ENCODE measurements at regions not wholly inside any gene's neighbourhood (a gene's known extent, or its start where the extent isn't known, plus 50 kb on each side); places are given as distances from the start of the nearest gene placed in this dataset.

DNA sequence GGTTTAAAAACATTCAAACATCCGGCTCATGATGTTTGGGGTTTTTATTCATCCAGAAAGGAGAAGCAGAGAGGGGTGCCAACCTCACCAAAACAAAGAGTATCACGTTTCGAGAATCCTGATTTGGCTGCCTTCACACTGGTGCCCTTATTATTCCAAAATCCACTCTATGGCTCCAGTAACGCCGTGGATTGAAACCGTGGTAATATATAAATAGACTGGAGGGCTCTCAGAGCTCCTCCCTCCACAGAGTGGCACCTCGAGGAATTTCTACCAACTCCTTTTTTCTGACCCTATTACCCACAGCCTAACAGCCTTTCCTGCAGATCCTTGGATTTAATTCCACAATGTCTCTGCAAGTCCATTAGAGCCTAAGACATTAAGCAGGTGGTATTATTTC is 353.6 kb downstream of the CRPPA start:
- H3K4me3 ChIP-seq (ENCODE audit: low read length) = no peak overlapping the region
- peak; percentile 51 for DNase-seq
- peak overlapping the region; percentile 83 for H3K27ac ChIP-seq (ENCODE audit: low read length)

GRCh38 chr7:16066805-16067459 is 354.4 kb downstream of the CRPPA start:
- Histone ChIP-seq H3K27me3 (ENCODE audit: control insufficient read depth, insufficient read depth, low read length) (no peaks in the 10 kb centered on the region), H3K36me3 (ENCODE audit: control insufficient read depth, insufficient read depth, low read length) (no peaks in the 10 kb centered on the region), H3K4me3 (ENCODE audit: low read length) (no peak overlapping the region), H3K27ac (ENCODE audit: low read length) (peak overlapping the region; percentile 83), H3K4me1 (ENCODE audit: control insufficient read depth, insufficient read depth, low read length) (peaks cover 16% of the 10 kb centered on the region), H3K9me3 (replicated peaks; ENCODE audit: control insufficient read depth, low read depth, low read length) (no peaks in the 10 kb centered on the region)
- DNase-seq = peak; percentile 86
- WGBS (ENCODE audit: insufficient coverage) = no CpG with 5 or more reads among the region's 5 CpGs

More for the DNA sequence above, 353.6 kb downstream of the CRPPA start:
- Histone ChIP-seq H3K9me3 (replicated peaks; ENCODE audit: control insufficient read depth, low read depth, low read length) (no peaks in the 10 kb centered on the region), H3K27me3 (ENCODE audit: control insufficient read depth, insufficient read depth, low read length) (no peaks in the 10 kb centered on the region), H3K4me1 (ENCODE audit: control insufficient read depth, insufficient read depth, low read length) (peaks cover 14% of the 10 kb centered on the region), H3K36me3 (ENCODE audit: control insufficient read depth, insufficient read depth, low read length) (no peaks in the 10 kb centered on the region)
- no CpG with 5 or more reads among the region's 7 CpGs for WGBS (ENCODE audit: insufficient coverage)

DNA sequence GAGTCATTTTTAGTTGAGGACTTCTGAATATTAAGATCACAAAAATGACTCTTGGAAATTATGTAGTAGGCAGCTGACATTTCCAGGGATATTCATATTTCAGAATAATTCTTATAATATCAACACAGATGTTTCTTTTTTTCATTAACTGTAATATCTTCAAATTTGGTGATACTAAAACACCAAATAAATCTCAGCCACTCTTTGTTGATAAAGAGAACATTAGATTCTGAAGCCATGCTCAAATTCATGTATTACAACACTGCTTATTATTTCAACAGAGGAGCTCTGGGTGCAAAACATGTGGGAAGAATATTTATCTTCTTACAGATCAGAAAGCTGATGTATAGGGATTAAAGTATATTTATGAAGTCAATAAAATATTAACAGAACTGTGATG is 355.4 kb downstream of the CRPPA start:
- Histone ChIP-seq H3K9me3 (replicated peaks; ENCODE audit: control insufficient read depth, low read depth, low read length) (no peaks in the 10 kb centered on the region), H3K4me3 (ENCODE audit: low read length) (no peak overlapping the region), H3K27me3 (ENCODE audit: control insufficient read depth, insufficient read depth, low read length) (no peaks in the 10 kb centered on the region), H3K36me3 (ENCODE audit: control insufficient read depth, insufficient read depth, low read length) (no peaks in the 10 kb centered on the region), H3K27ac (ENCODE audit: low read length) (peak overlapping the region; percentile 92), H3K4me1 (ENCODE audit: control insufficient read depth, insufficient read depth, low read length) (peaks cover 17% of the 10 kb centered on the region)
- DNase-seq = no peak

- Histone ChIP-seq H3K4me3 (ENCODE audit: low read length) (peak overlapping the region; percentile 26), H3K36me3 (ENCODE audit: control insufficient read depth, insufficient read depth, low read length) (no peaks in the 10 kb centered on the region), H3K4me1 (ENCODE audit: control insufficient read depth, insufficient read depth, low read length) (peaks cover 17% of the 10 kb centered on the region), H3K27me3 (ENCODE audit: control insufficient read depth, insufficient read depth, low read length) (no peaks in the 10 kb centered on the region), H3K9me3 (replicated peaks; ENCODE audit: control insufficient read depth, low read depth, low read length) (no peaks in the 10 kb centered on the region), H3K27ac (ENCODE audit: low read length) (peak overlapping the region; percentile 92)
- peak; percentile 85 for DNase-seq
- 21% methylated on average over 8 of the region's 16 CpGs for WGBS (ENCODE audit: insufficient coverage)
These were observed 357.3 kb downstream of the CRPPA start for GRCh38 chr7:16063716-16064675.

GRCh38 chr7:16063221-16063620 is 358.1 kb downstream of the CRPPA start:
- Histone ChIP-seq H3K27ac (ENCODE audit: low read length) (peak overlapping the region; percentile 92), H3K27me3 (ENCODE audit: control insufficient read depth, insufficient read depth, low read length) (no peaks in the 10 kb centered on the region), H3K9me3 (replicated peaks; ENCODE audit: control insufficient read depth, low read depth, low read length) (no peaks in the 10 kb centered on the region), H3K4me3 (ENCODE audit: low read length) (no peak overlapping the region), H3K4me1 (ENCODE audit: control insufficient read depth, insufficient read depth, low read length) (peaks cover 17% of the 10 kb centered on the region), H3K36me3 (ENCODE audit: control insufficient read depth, insufficient read depth, low read length) (no peaks in the 10 kb centered on the region)
- DNase-seq = peak; percentile 86
- WGBS (ENCODE audit: insufficient coverage) = no CpG with 5 or more reads among the region's 2 CpGs

DNA sequence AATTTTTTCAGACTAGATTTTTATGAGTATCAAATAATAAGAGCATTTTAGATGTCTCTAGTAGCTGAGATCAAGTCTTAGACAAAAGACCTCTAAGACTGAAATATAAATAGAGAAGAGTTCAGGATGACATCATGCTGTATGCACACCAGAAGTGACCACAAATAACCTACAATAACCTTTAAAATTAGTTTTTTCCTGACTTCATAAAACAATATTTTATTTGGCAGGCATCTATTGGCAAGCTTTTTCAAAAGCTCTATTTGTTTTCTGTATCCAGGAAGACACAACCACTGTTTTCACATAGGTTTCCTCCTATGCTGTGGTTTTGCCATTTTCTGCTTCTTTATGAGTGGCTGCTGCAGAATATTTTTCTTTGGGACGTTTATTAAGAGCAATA is 359.1 kb downstream of the CRPPA start:
- DNase-seq = peak; percentile 92
- WGBS (ENCODE audit: insufficient coverage) = no CpG with 5 or more reads among the region's 1 CpG

GRCh38 chr7:16061630-16062029 is 359.7 kb downstream of the CRPPA start:
- no peaks in the 10 kb centered on the region for H3K36me3 ChIP-seq (ENCODE audit: control insufficient read depth, insufficient read depth, low read length)
- peak overlapping the region; percentile 92 for H3K27ac ChIP-seq (ENCODE audit: low read length)
- no peak overlapping the region for H3K4me3 ChIP-seq (ENCODE audit: low read length)
- DNase-seq = no peak
- H3K27me3 ChIP-seq (ENCODE audit: control insufficient read depth, insufficient read depth, low read length) = no peaks in the 10 kb centered on the region
- H3K4me1 ChIP-seq (ENCODE audit: control insufficient read depth, insufficient read depth, low read length) = peaks cover 11% of the 10 kb centered on the region
- no CpG with 5 or more reads among the region's 1 CpG for WGBS (ENCODE audit: insufficient coverage)
- H3K9me3 ChIP-seq (replicated peaks; ENCODE audit: control insufficient read depth, low read depth, low read length) = no peaks in the 10 kb centered on the region

More for the DNA sequence above, 359.1 kb downstream of the CRPPA start:
- no peaks in the 10 kb centered on the region for H3K9me3 ChIP-seq (replicated peaks; ENCODE audit: control insufficient read depth, low read depth, low read length)
- no peaks in the 10 kb centered on the region for H3K36me3 ChIP-seq (ENCODE audit: control insufficient read depth, insufficient read depth, low read length)
- H3K4me3 ChIP-seq (ENCODE audit: low read length) = no peak overlapping the region
- H3K4me1 ChIP-seq (ENCODE audit: control insufficient read depth, insufficient read depth, low read length) = peaks cover 14% of the 10 kb centered on the region
- no peaks in the 10 kb centered on the region for H3K27me3 ChIP-seq (ENCODE audit: control insufficient read depth, insufficient read depth, low read length)
- H3K27ac ChIP-seq (ENCODE audit: low read length) = peak overlapping the region; percentile 92

DNA sequence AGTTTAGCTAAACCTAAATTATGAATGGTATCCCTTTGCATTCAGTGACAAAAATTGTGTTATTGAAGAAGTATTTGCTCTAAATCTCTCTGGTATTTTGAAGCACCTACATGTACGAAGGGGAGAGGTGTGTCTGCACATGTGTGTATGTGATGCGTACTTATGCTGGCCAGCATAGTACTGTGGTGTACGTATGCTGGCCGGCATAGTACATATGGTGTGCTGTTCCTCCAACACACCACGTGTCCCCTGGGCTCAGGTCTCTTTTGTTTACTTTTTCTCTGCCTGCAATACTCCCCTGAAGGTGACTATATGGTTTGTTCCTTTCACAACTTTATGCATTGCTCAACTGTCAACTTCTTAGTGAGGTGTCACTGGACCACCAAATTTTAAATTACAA is 360.3 kb downstream of the CRPPA start:
- WGBS (ENCODE audit: insufficient coverage) = 93% methylated on average over 2 of the region's 5 CpGs
- Histone ChIP-seq H3K4me1 (ENCODE audit: control insufficient read depth, insufficient read depth, low read length) (peaks cover 11% of the 10 kb centered on the region), H3K36me3 (ENCODE audit: control insufficient read depth, insufficient read depth, low read length) (no peaks in the 10 kb centered on the region), H3K9me3 (replicated peaks; ENCODE audit: control insufficient read depth, low read depth, low read length) (no peaks in the 10 kb centered on the region), H3K27ac (ENCODE audit: low read length) (no peak overlapping the region), H3K4me3 (ENCODE audit: low read length) (no peak overlapping the region), H3K27me3 (ENCODE audit: control insufficient read depth, insufficient read depth, low read length) (no peaks in the 10 kb centered on the region)
- DNase-seq = no peak

- Histone ChIP-seq H3K4me1 (ENCODE audit: control insufficient read depth, insufficient read depth, low read length) (peaks cover 11% of the 10 kb centered on the region), H3K27ac (ENCODE audit: low read length) (no peak overlapping the region), H3K36me3 (ENCODE audit: control insufficient read depth, insufficient read depth, low read length) (no peaks in the 10 kb centered on the region), H3K27me3 (ENCODE audit: control insufficient read depth, insufficient read depth, low read length) (no peaks in the 10 kb centered on the region), H3K4me3 (ENCODE audit: low read length) (no peak overlapping the region), H3K9me3 (replicated peaks; ENCODE audit: control insufficient read depth, low read depth, low read length) (no peaks in the 10 kb centered on the region)
- DNase-seq = no peak
These were observed 360.8 kb downstream of the CRPPA start for GRCh38 chr7:16060502-16060901.

- peaks cover 4% of the 10 kb centered on the region for H3K4me1 ChIP-seq (ENCODE audit: control insufficient read depth, insufficient read depth, low read length)
- H3K27ac ChIP-seq (ENCODE audit: low read length) = no peak overlapping the region
- DNase-seq = peak; percentile 66
- no peaks in the 10 kb centered on the region for H3K36me3 ChIP-seq (ENCODE audit: control insufficient read depth, insufficient read depth, low read length)
- no peaks in the 10 kb centered on the region for H3K9me3 ChIP-seq (replicated peaks; ENCODE audit: control insufficient read depth, low read depth, low read length)
- H3K27me3 ChIP-seq (ENCODE audit: control insufficient read depth, insufficient read depth, low read length) = no peaks in the 10 kb centered on the region
- no peak overlapping the region for H3K4me3 ChIP-seq (ENCODE audit: low read length)
- 67% methylated on average over 1 of the region's 2 CpGs for WGBS (ENCODE audit: insufficient coverage)
These were observed 365.9 kb downstream of the CRPPA start for GRCh38 chr7:16055263-16055976.

Data from muscle of leg (tissue), 3 donors.